Astrocyte of the cerebellum (primary cell): ENCODE measurements at regions not wholly inside any gene's neighbourhood (a gene's known extent, or its start where the extent isn't known, plus 50 kb on each side); places are given as distances from the start of the nearest gene placed in this dataset.

Source experiments
- DNase-seq: peaks from one replicate; pipeline ENCODE4 v3.0.0-alpha.2; 2011; ENCODE audit warnings: low read depth
- H3K4me3 ChIP-seq: 2 replicates; pipeline ENCODE4 v1.5.1; 2011; ENCODE audit warnings: mild to moderate bottlenecking, low read depth, low read length, moderate library complexity
- in situ Hi-C: cut with HindIII; loops from 2 replicates; pipeline ENCODE4 v1.10.0; 2017; ENCODE audit warnings: low sequenced_read_pairs
- TF ChIP-seq, protein P1 (sequence below): IDR thresholded peaks from 2 replicates; pipeline ENCODE4 v1.5.1; 2012; ENCODE audit warnings: low read length, low read depth, moderate library complexity, mild to moderate bottlenecking; ENCODE audit errors: missing control alignments

DNA sequence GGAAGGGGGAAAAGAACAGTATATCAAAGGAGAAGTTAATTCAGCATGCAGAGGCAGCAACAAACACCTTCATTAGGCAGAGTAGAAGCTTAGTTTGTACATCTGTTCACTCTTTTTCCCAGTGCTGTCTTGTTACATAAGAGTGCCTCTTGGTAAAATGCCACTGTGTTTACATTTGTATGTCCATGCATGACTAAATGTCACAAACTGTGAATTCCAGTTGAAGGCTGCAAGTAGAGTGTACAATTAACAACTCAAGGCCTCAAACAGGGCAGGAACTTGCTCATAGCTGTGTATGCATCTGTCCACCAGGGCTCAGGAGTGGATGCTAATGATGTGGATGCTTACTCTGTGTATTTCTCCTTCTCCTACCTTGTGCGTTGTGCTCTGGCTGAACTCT lies 214.2 kb upstream of the TPM1 start:
- DNase-seq: no peak
- in situ Hi-C loops: no loop called here
- TF ChIP-seq, protein P1, sequence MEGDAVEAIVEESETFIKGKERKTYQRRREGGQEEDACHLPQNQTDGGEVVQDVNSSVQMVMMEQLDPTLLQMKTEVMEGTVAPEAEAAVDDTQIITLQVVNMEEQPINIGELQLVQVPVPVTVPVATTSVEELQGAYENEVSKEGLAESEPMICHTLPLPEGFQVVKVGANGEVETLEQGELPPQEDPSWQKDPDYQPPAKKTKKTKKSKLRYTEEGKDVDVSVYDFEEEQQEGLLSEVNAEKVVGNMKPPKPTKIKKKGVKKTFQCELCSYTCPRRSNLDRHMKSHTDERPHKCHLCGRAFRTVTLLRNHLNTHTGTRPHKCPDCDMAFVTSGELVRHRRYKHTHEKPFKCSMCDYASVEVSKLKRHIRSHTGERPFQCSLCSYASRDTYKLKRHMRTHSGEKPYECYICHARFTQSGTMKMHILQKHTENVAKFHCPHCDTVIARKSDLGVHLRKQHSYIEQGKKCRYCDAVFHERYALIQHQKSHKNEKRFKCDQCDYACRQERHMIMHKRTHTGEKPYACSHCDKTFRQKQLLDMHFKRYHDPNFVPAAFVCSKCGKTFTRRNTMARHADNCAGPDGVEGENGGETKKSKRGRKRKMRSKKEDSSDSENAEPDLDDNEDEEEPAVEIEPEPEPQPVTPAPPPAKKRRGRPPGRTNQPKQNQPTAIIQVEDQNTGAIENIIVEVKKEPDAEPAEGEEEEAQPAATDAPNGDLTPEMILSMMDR: peak; percentile 21
- H3K4me3 ChIP-seq: no peak overlapping the region

DNA sequence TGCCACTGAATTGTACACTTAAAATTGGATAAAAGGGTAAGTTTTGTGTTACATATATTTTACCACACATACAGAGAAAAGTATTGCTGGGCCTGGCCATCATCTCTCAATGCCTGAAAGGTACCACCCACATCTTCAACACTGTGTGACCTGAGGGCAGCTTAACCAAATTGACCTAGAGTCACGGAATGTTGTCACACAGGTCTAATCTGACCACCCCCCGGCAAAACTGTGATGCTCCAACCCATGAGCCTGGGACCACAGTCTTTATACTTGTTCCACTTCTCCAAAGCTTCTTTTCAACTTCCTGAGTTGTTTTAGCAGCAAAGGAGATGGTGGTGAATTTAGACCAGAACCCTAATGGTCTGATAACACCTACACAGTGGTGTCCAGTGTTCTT lies 210.3 kb upstream of the TPM1 start:
- in situ Hi-C loops: no loop called here
- TF ChIP-seq, protein P1: no peak
- DNase-seq: no peak
- no peak overlapping the region for H3K4me3 ChIP-seq

DNA sequence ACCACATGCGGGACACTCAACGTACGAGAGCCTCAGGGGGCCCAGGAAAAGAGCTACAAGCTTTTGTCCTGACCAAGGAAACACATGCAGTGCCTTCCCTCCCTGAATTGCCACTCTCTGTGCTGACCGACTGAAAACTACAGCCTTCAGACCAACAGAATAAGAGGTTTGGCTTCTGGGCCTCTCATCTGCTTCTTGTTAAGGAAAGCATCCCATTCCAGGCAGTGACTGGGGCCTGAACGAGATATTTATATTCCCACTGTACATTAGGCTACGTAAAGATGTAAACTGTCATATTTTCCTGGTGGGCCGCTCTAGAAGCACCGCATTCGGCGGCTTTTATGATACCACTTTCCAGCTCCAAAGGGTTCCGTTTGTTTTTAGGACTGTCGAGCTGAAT lies 208.9 kb upstream of the TPM1 start:
- no peak for DNase-seq
- in situ Hi-C loops: no loop called here
- no peak overlapping the region for H3K4me3 ChIP-seq
- TF ChIP-seq, protein P1: no peak

DNA sequence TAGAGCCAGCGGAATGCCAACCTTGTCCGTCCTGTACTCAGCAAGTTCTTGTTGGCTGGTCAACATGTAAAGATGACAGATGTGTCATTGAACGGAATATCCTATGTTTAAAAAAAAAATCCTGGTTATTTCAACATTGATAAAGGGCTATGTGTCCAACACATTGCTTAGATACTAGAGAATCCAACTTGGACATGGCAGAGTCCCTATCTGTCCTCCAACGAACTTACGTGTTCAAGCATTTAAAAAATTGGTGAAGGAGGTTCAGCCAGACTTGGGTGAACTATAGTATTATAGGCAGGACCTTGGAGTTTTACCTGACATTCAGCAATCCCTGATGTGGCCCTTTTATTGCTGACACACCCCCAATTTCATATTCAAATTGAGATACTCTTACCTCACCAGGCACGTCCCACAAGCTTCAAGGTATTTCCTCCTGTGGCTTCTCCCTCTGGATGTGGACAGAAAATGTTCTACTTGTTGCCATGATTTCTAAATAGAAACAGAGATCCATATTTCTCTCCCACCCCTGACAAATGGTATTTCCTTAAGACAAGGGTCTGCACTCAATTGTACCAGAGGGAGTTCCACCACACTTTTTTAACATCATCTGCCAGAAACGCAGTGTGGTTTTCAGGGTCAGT lies 207.7 kb upstream of the TPM1 start:
- DNase-seq: peak; percentile 57
- H3K4me3 ChIP-seq: no peak overlapping the region
- TF ChIP-seq, protein P1: no peak
- in situ Hi-C loops: no loop called here

DNA sequence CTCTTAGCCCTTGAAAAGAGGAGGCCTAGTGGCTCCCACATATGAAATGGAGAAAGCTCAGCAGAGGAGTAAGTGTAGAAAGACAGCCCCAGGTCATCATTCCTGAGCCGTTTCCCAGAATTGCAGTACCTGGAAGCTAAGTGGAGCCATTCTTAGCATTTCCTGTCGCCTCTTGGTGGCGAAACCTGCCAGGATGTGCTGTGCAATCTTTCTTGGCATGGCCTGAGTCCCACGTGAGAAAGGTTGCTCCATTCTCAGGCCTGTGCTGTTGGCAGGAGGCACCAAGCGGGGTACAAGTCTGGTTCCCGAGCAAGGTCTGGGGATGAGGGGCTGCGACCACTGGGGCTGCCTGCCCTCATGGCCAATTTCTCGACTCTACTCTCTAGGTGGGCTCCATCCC lies 207.2 kb upstream of the TPM1 start:
- no peak overlapping the region for H3K4me3 ChIP-seq
- in situ Hi-C loops: no loop called here
- TF ChIP-seq, protein P1: no peak
- DNase-seq: no peak

DNA sequence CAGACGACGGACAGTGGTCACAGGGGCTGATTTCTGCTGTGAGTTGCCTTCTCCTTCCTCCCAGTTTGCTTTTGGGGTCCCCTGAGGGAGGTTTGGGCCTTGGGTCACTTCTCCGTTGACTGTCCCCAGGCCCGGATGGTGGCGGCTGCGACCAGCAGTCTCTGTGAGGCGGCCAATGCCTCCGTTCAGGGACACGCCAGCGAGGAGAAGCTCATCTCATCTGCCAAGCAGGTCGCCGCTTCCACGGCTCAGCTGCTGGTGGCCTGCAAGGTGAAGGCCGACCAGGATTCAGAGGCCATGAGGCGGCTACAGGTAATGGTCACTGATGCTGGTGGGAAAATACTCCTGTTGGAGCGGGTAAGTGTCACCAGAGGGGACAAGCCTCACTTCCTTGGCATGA lies 206.8 kb upstream of the TPM1 start:
- TF ChIP-seq, protein P1: no peak
- no peak overlapping the region for H3K4me3 ChIP-seq
- no peak for DNase-seq
- in situ Hi-C loops: no loop called here
